HEK293 (cell line): ENCODE measurements at regions not wholly inside any gene's neighbourhood (a gene's known extent, or its start where the extent isn't known, plus 50 kb on each side); places are given as distances from the start of the nearest gene placed in this dataset.

Experiments
- CTCF ChIA-PET: fragments of 350-600 bp; formaldehyde crosslinking; extraction: SDS; loops from one replicate; lab custom pipeline; 2021; ENCODE audit warnings: antibody characterized with exemption; lab: Yijun Ruan, JAX
- POLR2A ChIA-PET: fragments of 300-600 bp; formaldehyde crosslinking; extraction: SDS; loops from one replicate; lab custom pipeline; 2020; ENCODE audit warnings: antibody characterized with exemption, inconsistent platforms; lab: Yijun Ruan, JAX
- H3K27ac ChIP-seq: fragments of 200-500 bp; sonication (Bioruptor generic); 2 replicates; pipeline ENCODE4 v1.5.1; 2014; ENCODE audit warnings: low read depth, low read length, control low read depth, inconsistent platforms; ENCODE audit errors: extremely low read depth
- H3K36me3 ChIP-seq, 2 experiments: fragments of 200-500 bp in 1 of 2; sonication (Bioruptor generic) in 1 of 2; 1 replicate in 1 of 2; 2 replicates in 1 of 2; pipeline ENCODE4 v1.5.1; 2014 to 2017; ENCODE audit warnings: inconsistent platforms in 2 of 2, low read length in 2 of 2; ENCODE audit not compliant: control insufficient read depth in 2 of 2, insufficient read depth in 1 of 2
- H3K4me1 ChIP-seq: fragments of 200-500 bp; sonication (Bioruptor generic); 2 replicates; pipeline ENCODE4 v1.5.1; 2014; ENCODE audit warnings: mild to moderate bottlenecking, low read length, inconsistent platforms; ENCODE audit not compliant: control insufficient read depth, insufficient read depth
- H3K4me3 ChIP-seq: 2 replicates; pipeline ENCODE4 v1.5.1; 2011; ENCODE audit warnings: low read depth, mild to moderate bottlenecking, control low read depth, low read length, moderate library complexity
- H3K9me3 ChIP-seq: fragments of 200-500 bp; sonication (Bioruptor generic); 2 replicates; pipeline ENCODE4 v1.5.1; 2014; ENCODE audit warnings: low read depth, low read length, inconsistent platforms; ENCODE audit not compliant: control insufficient read depth, insufficient read depth
- AEBP2 ChIP-seq: fragments of 450-650 bp; formaldehyde crosslinking; IDR thresholded peaks from 2 replicates; pipeline ENCODE4 v1.5.1; 2016; ENCODE audit warnings: missing biosample characterization, missing genetic modification characterization, borderline replicate concordance
- ATF2 ChIP-seq: fragments of 450-650 bp; formaldehyde crosslinking; IDR thresholded peaks from 2 replicates; pipeline ENCODE4 v1.5.1; 2016; ENCODE audit warnings: missing biosample characterization, missing genetic modification characterization, low read depth
- HOXC10 ChIP-seq: sonication (generic); formaldehyde crosslinking; IDR thresholded peaks from 2 replicates; pipeline ENCODE4 v1.8.1; 2023; ENCODE audit warnings: mild to moderate bottlenecking, missing genetic modification reagents
- KLF1 ChIP-seq: fragments of 450-650 bp; formaldehyde crosslinking; IDR thresholded peaks from 2 replicates; pipeline ENCODE4 v1.5.1; 2016; ENCODE audit warnings: missing biosample characterization, missing genetic modification characterization
- MZF1 ChIP-seq: fragments of 450-650 bp; formaldehyde crosslinking; IDR thresholded peaks from 2 replicates; pipeline ENCODE4 v1.5.1; 2017; ENCODE audit warnings: missing biosample characterization, missing genetic modification characterization, borderline replicate concordance
- SALL2 ChIP-seq: fragments of 450-650 bp; formaldehyde crosslinking; IDR thresholded peaks from 2 replicates; pipeline ENCODE4 v1.5.0; 2017; ENCODE audit warnings: missing biosample characterization, mild to moderate bottlenecking, missing genetic modification characterization, borderline replicate concordance
- TRIM28 ChIP-seq: IDR thresholded peaks from 2 replicates; pipeline ENCODE4 v1.6.1; 2011; ENCODE audit warnings: low read length, control low read depth, borderline replicate concordance
- ZNF138 ChIP-seq: fragments of 450-650 bp; formaldehyde crosslinking; IDR thresholded peaks from 2 replicates; pipeline ENCODE4 v1.5.1; 2016; ENCODE audit warnings: missing biosample characterization, missing genetic modification characterization, borderline replicate concordance
- ZNF148 ChIP-seq: fragments of 450-650 bp; formaldehyde crosslinking; IDR thresholded peaks from 2 replicates; pipeline ENCODE4 v1.5.0; 2017; ENCODE audit warnings: missing biosample characterization, missing genetic modification characterization, borderline replicate concordance
- ZNF155 ChIP-seq: fragments of 450-650 bp; formaldehyde crosslinking; IDR thresholded peaks from 2 replicates; pipeline ENCODE4 v1.5.1; 2016; ENCODE audit warnings: missing biosample characterization, missing genetic modification characterization
- ZNF174 ChIP-seq: fragments of 450-650 bp; formaldehyde crosslinking; IDR thresholded peaks from 2 replicates; pipeline ENCODE4 v1.5.0; 2017; ENCODE audit warnings: missing biosample characterization, mild to moderate bottlenecking, missing genetic modification characterization
- ZNF239 ChIP-seq: fragments of 450-650 bp; formaldehyde crosslinking; IDR thresholded peaks from 2 replicates; pipeline ENCODE4 v1.5.1; 2016; ENCODE audit warnings: missing biosample characterization, missing genetic modification characterization
- ZNF248 ChIP-seq: fragments of 450-650 bp; formaldehyde crosslinking; IDR thresholded peaks from 2 replicates; pipeline ENCODE4 v1.5.1; 2017; ENCODE audit warnings: missing biosample characterization, missing genetic modification characterization
- ZNF292 ChIP-seq: fragments of 450-650 bp; formaldehyde crosslinking; IDR thresholded peaks from 2 replicates; pipeline ENCODE4 v1.5.1; 2016; ENCODE audit warnings: low read depth, missing biosample characterization, missing genetic modification characterization, borderline replicate concordance
- ZNF366 ChIP-seq: fragments of 450-650 bp; formaldehyde crosslinking; conservative IDR thresholded peaks from 2 replicates; pipeline ENCODE4 v1.5.1; 2016; ENCODE audit warnings: missing biosample characterization, missing genetic modification characterization
- ZNF433 ChIP-seq: fragments of 450-650 bp; formaldehyde crosslinking; IDR thresholded peaks from 2 replicates; pipeline ENCODE4 v1.5.1; 2016; ENCODE audit warnings: missing biosample characterization, missing genetic modification characterization, low read depth
- ZNF48 ChIP-seq: fragments of 450-650 bp; formaldehyde crosslinking; IDR thresholded peaks from 2 replicates; pipeline ENCODE4 v1.5.1; 2016; ENCODE audit warnings: missing biosample characterization, missing genetic modification characterization
- ZNF548 ChIP-seq: fragments of 450-650 bp; formaldehyde crosslinking; IDR thresholded peaks from 2 replicates; pipeline ENCODE4 v1.5.1; 2016; ENCODE audit warnings: missing biosample characterization, missing genetic modification characterization
- ZNF561 ChIP-seq: fragments of 450-650 bp; IDR thresholded peaks from 2 replicates; pipeline ENCODE4 v1.5.1; 2018; ENCODE audit warnings: missing biosample characterization, missing genetic modification characterization, borderline replicate concordance
- ZNF623 ChIP-seq: fragments of 450-650 bp; formaldehyde crosslinking; IDR thresholded peaks from 2 replicates; pipeline ENCODE4 v1.5.1; 2016; ENCODE audit warnings: missing biosample characterization, missing genetic modification characterization
- ZNF639 ChIP-seq: fragments of 450-650 bp; formaldehyde crosslinking; IDR thresholded peaks from 2 replicates; pipeline ENCODE4 v1.5.1; 2016; ENCODE audit warnings: missing biosample characterization, missing genetic modification characterization

- Histone ChIP-seq H3K9me3 (no peaks in the 10 kb centered on the region), H3K27ac (no peak overlapping the region), H3K4me3 (no peak overlapping the region)
- POLR2A ChIA-PET = no interaction called here
- CTCF ChIA-PET = interaction anchor here (0.7 to 1.4 kb wide), 4 partner anchors 33 to 1179 kb away, joined by 3 to 7 read pairs (median 3); partner anchors contain the start of gene TNFAIP3
- TF ChIP-seq ZNF433 (tag by site-specific recombination) (no peak), ZNF366 (tag by site-specific recombination) (no peak), SALL2 (tag by site-specific recombination) (no peak), KLF1 (tag by site-specific recombination) (no peak), AEBP2 (tag by site-specific recombination) (no peak), ZNF639 (tag by site-specific recombination) (no peak), ZNF174 (tag by site-specific recombination) (no peak), ZNF239 (tag by site-specific recombination) (no peak), ZNF548 (tag by site-specific recombination) (no peak), TRIM28 (no peak), ZNF292 (tag by site-specific recombination) (no peak)
- TF ChIP-seq, all 188 proteins: peak for 0
- H3K4me1 ChIP-seq = no peaks in the 10 kb centered on the region
- H3K36me3 ChIP-seq = no peaks in the 10 kb centered on the region
Observed at GRCh38 chr6:137793805-137794515, 73.1 kb upstream of the TNFAIP3 start.

GRCh38 chr6:137794516-137795201 lies 72.4 kb upstream of the TNFAIP3 start:
- CTCF ChIA-PET = interaction anchor here (0.5 to 1.3 kb wide), 4 partner anchors 13 to 906 kb away, joined by 3 to 5 read pairs (median 4); no protein-coding TSS in a partner anchor
- TF ChIP-seq ZNF623 (tag by site-specific recombination) (no peak), TRIM28 (no peak), MZF1 (no peak), ZNF248 (tag by site-specific recombination) (no peak), ZNF138 (no peak), ZNF48 (no peak)
- H3K4me3 ChIP-seq = no peak overlapping the region

GRCh38 chr6:137795501-137795900 lies 71.6 kb upstream of the TNFAIP3 start:
- Histone ChIP-seq H3K27ac (no peak overlapping the region), H3K4me3 (no peak overlapping the region), H3K4me1 (no peaks in the 10 kb centered on the region), H3K9me3 (no peaks in the 10 kb centered on the region), H3K36me3 (no peaks in the 10 kb centered on the region)
- POLR2A ChIA-PET = interaction anchor here (0.7 kb wide), 1 partner anchor 141 kb away, joined by 3 read pairs; no protein-coding TSS in a partner anchor
- CTCF ChIA-PET = interaction anchor here (0.6 to 1.3 kb wide), 4 partner anchors 34 to 211 kb away, joined by 3 to 4 read pairs (median 4); no protein-coding TSS in a partner anchor
- no peak for TF ChIP-seq ATF2 (tag by site-specific recombination)
- TF ChIP-seq ZNF561 = no peak
- TF ChIP-seq ZNF148 (tag by site-specific recombination) = no peak
- TF ChIP-seq HOXC10 = no peak
- no peak for TF ChIP-seq ZNF155 (tag by site-specific recombination)

More at GRCh38 chr6:137794516-137795201, 72.4 kb upstream of the TNFAIP3 start:
- no peaks in the 10 kb centered on the region for H3K4me1 ChIP-seq
- H3K27ac ChIP-seq = no peak overlapping the region
- POLR2A ChIA-PET = no interaction called here
- no peaks in the 10 kb centered on the region for H3K9me3 ChIP-seq
- no peaks in the 10 kb centered on the region for H3K36me3 ChIP-seq
